NT2/D1 (cell line): ENCODE measurements at regions not wholly inside any gene's neighbourhood (a gene's known extent, or its start where the extent isn't known, plus 50 kb on each side); places are given as distances from the start of the nearest gene placed in this dataset.

ENCODE experiments used
- DNase-seq: peaks from one replicate; pipeline ENCODE4 v3.0.0-alpha.2; 2011; ENCODE audit warnings: low read depth, low spot score
- H3K27me3 ChIP-seq: 2 replicates; pipeline ENCODE4 v1.6.0; 2011; ENCODE audit warnings: mild to moderate bottlenecking; ENCODE audit not compliant: insufficient read length, insufficient read depth
- H3K36me3 ChIP-seq: 2 replicates; pipeline ENCODE4 v1.6.1; 2011; ENCODE audit warnings: mild to moderate bottlenecking, low read length, mixed read lengths; ENCODE audit not compliant: insufficient read depth, insufficient read length
- H3K4me1 ChIP-seq: 2 replicates; pipeline ENCODE4 v1.5.1; 2011; ENCODE audit not compliant: insufficient read depth, insufficient read length
- H3K4me3 ChIP-seq: 2 replicates; pipeline ENCODE4 v1.5.1; 2011; ENCODE audit warnings: low read depth; ENCODE audit not compliant: insufficient read length
- H3K9ac ChIP-seq: 2 replicates; pipeline ENCODE4 v1.6.0; 2011; ENCODE audit warnings: low read depth; ENCODE audit not compliant: insufficient read length
- H3K9me3 ChIP-seq: 2 replicates; pipeline ENCODE4 v1.5.1; 2011; ENCODE audit warnings: mild to moderate bottlenecking, low read length; ENCODE audit not compliant: insufficient read depth
- SUZ12 ChIP-seq: IDR thresholded peaks from 2 replicates; pipeline ENCODE4 v1.6.1; 2011; ENCODE audit not compliant: insufficient read length, insufficient read depth; ENCODE audit errors: extremely low read depth
- YY1 ChIP-seq: IDR thresholded peaks from 2 replicates; pipeline ENCODE4 v1.6.1; 2011; ENCODE audit not compliant: insufficient read length, insufficient read depth
- ZNF274 ChIP-seq: IDR thresholded peaks from 2 replicates; pipeline ENCODE4 v1.6.1; 2011; ENCODE audit warnings: mild to moderate bottlenecking, low read depth, low read length

DNA sequence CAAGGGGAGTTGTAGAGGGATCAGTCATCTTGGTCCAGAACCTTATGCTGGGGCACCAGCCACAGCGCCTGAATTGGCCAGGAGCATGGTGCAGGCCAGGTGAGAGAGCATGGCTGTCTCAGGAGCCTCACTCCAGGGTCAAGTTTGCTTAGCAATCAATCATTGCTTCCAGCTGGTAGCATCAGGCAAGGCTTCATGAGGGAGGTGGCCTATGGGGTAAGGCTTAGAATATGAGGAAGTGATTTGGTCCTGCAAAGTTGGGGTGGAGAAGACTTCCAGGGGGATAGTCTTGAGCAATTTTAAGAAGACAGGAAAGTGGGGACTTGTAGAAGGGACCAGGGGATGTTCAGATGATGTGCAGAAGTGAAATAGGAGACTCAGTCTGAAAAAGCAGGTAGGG lies 53.9 kb upstream of the PITX1 start:
- no peak for TF ChIP-seq SUZ12
- no peak for TF ChIP-seq ZNF274
- TF ChIP-seq YY1 = no peak
- H3K4me3 ChIP-seq = no peak overlapping the region
- no peak for DNase-seq
- no peaks in the 10 kb centered on the region for H3K27me3 ChIP-seq
- no peaks in the 10 kb centered on the region for H3K4me1 ChIP-seq
- no peaks in the 10 kb centered on the region for H3K36me3 ChIP-seq
- H3K9ac ChIP-seq = no peak overlapping the region
- no peaks in the 10 kb centered on the region for H3K9me3 ChIP-seq

DNA sequence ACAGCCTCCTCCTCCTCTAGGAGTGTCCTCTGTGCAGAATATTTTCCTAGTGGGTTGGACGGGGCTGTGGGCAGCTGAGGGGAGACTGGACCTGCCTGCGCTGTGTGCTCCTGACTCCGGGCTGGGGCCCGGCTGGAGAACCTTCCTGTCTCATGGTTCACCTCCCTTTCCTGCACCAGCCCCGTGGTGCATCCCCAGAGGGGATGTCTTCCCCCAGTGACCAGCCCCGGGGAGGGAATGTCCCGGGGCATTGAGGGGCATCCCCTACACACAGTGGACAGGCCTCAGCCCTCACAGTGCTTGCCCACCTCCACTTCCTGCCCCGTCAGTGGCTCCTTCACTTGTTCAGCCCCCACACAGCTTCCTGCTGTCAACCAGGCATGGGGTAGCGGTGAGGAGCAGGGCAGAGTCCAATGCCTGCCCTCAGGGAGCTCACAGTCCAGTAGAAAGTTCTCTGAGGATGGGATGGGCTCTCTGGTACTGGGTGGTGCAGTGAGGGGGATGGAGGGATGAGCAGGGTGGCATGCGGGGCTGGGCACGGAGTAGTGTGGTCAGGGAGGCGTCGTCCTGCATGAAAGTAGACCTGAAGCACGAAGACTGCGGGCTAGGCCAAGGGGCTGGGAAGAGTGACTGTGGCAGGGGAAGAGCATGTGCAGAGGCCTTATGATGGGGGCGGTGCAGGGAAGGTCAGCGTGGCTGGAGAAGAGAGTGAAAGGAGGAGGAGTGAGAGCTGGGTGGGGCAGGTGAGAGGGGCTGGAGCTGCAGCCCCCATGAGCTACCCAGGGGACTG lies 52.1 kb upstream of the PITX1 start:
- H3K9ac ChIP-seq = no peak overlapping the region
- no peaks in the 10 kb centered on the region for H3K36me3 ChIP-seq
- no peaks in the 10 kb centered on the region for H3K4me1 ChIP-seq
- no peak for TF ChIP-seq ZNF274
- no peak for TF ChIP-seq YY1
- no peak for TF ChIP-seq SUZ12
- H3K4me3 ChIP-seq = no peak overlapping the region
- H3K27me3 ChIP-seq = no peaks in the 10 kb centered on the region
- DNase-seq = no peak
- H3K9me3 ChIP-seq = peaks cover 11% of the 10 kb centered on the region

- no peak for TF ChIP-seq ZNF274
- TF ChIP-seq YY1 = no peak
- TF ChIP-seq SUZ12 = no peak
- no peaks in the 10 kb centered on the region for H3K27me3 ChIP-seq
- H3K4me3 ChIP-seq = no peak overlapping the region
- H3K9me3 ChIP-seq = peaks cover 16% of the 10 kb centered on the region
- no peak overlapping the region for H3K9ac ChIP-seq
- H3K4me1 ChIP-seq = no peaks in the 10 kb centered on the region
- no peaks in the 10 kb centered on the region for H3K36me3 ChIP-seq
- DNase-seq = no peak
These were observed 51.3 kb upstream of the PITX1 start for GRCh38 chr5:135085133-135085935.
